ENCODE measurements at regions not wholly inside any gene's neighbourhood (a gene's known extent, or its start where the extent isn't known, plus 50 kb on each side); places are given as distances from the start of the nearest gene placed in this dataset.

DNA sequence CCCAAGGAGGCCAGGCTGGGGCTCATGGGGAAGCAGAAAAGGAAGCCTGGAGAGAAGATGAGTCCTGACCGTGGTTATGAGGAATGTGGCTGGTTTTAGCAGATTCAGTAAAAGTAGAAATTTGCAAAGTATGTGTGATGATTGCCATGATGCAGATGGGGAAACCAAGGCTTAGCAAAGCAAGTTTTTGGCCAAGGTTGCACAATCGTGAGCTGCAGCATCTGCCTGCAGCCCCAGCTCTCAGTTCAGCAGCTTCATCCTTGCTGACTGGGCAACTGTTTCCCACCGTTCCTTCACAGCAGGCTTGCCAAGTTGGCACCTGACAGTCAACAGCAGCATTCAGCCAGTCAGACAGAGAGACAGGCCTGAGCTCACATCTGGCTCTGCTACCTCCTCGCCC, 656.7 kb downstream of the MED13L start:
- Histone ChIP-seq H3K79me2 (ENCODE audit: control insufficient read depth, insufficient read depth, low read length) (no peaks in the 10 kb centered on the region), H3K9ac (ENCODE audit: insufficient read depth, low read length) (no peak overlapping the region), H2AFZ (ENCODE audit: low read length) (no peak overlapping the region), H3K4me2 (ENCODE audit: extremely low read depth, insufficient read depth, low read length) (no peak overlapping the region), H3K36me3 (ENCODE audit: control insufficient read depth, insufficient read depth, low read length) (no peaks in the 10 kb centered on the region), H3K9me3 (ENCODE audit: control insufficient read depth, insufficient read depth, low read depth, low read length) (no peaks in the 10 kb centered on the region), H4K20me1 (ENCODE audit: control insufficient read depth, extremely low read depth, insufficient read depth, low read length) (no peaks in the 10 kb centered on the region), H3K27ac (ENCODE audit: insufficient read depth, low read length) (no peak overlapping the region), H3K27me3 (ENCODE audit: control insufficient read depth, insufficient read depth, low read length) (no peaks in the 10 kb centered on the region), H3K4me3 (replicated peaks in 1 of 4; ENCODE audit: control extremely low read depth in 1 of 4, insufficient read depth in 1 of 4, low read depth in 3 of 4, low read length in 4 of 4) (no peak overlapping the region), H3K4me1 (ENCODE audit: control insufficient read depth, extremely low read depth, insufficient read depth, low read length) (no peaks in the 10 kb centered on the region)
- no peak for TF ChIP-seq EZH2 (IDR thresholded peaks at IDR 0.05; ENCODE audit: low read length, missing control alignments)
- TF ChIP-seq, protein P1, sequence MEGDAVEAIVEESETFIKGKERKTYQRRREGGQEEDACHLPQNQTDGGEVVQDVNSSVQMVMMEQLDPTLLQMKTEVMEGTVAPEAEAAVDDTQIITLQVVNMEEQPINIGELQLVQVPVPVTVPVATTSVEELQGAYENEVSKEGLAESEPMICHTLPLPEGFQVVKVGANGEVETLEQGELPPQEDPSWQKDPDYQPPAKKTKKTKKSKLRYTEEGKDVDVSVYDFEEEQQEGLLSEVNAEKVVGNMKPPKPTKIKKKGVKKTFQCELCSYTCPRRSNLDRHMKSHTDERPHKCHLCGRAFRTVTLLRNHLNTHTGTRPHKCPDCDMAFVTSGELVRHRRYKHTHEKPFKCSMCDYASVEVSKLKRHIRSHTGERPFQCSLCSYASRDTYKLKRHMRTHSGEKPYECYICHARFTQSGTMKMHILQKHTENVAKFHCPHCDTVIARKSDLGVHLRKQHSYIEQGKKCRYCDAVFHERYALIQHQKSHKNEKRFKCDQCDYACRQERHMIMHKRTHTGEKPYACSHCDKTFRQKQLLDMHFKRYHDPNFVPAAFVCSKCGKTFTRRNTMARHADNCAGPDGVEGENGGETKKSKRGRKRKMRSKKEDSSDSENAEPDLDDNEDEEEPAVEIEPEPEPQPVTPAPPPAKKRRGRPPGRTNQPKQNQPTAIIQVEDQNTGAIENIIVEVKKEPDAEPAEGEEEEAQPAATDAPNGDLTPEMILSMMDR (conservative IDR thresholded peaks at IDR 0.05 in 1 of 2, IDR thresholded peaks at IDR 0.05 in 1 of 2; ENCODE audit: low read depth in 1 of 2, low read length in 2 of 2), result no peak
- DNase-seq (ENCODE audit: low read depth in 2 of 2), result no peak

DNA sequence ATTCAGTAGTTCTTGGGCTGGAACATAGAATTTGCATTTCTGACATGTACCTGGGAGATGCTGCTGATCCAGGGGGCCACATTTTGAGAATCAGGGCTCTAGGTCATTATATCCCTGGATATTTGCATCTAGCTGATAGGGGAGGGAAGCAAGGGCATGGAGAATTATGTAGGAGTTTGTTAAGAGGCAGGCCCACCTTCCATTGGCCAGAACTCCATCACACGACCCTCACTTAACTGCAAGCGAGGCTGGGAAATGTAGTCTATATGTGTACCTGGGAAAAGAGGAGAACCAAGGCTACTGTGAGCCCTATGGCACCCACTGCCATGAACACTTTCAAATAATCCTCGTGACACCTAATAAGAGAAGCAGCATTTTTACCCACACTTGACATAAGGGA, 657.6 kb downstream of the MED13L start:
- H4K20me1 ChIP-seq (ENCODE audit: control insufficient read depth, extremely low read depth, insufficient read depth, low read length), result no peaks in the 10 kb centered on the region
- TF ChIP-seq, protein P1 (conservative IDR thresholded peaks at IDR 0.05 in 1 of 2, IDR thresholded peaks at IDR 0.05 in 1 of 2; ENCODE audit: low read depth in 1 of 2, low read length in 2 of 2), result no peak
- no peak for TF ChIP-seq EZH2 (IDR thresholded peaks at IDR 0.05; ENCODE audit: low read length, missing control alignments)
- H3K27me3 ChIP-seq (ENCODE audit: control insufficient read depth, insufficient read depth, low read length), result no peaks in the 10 kb centered on the region
- no peak for DNase-seq (ENCODE audit: low read depth in 2 of 2)
- H3K27ac ChIP-seq (ENCODE audit: insufficient read depth, low read length), result no peak overlapping the region
- no peaks in the 10 kb centered on the region for H3K36me3 ChIP-seq (ENCODE audit: control insufficient read depth, insufficient read depth, low read length)
- no peak overlapping the region for H2AFZ ChIP-seq (ENCODE audit: low read length)
- no peak overlapping the region for H3K4me2 ChIP-seq (ENCODE audit: extremely low read depth, insufficient read depth, low read length)
- H3K79me2 ChIP-seq (ENCODE audit: control insufficient read depth, insufficient read depth, low read length), result no peaks in the 10 kb centered on the region
- no peaks in the 10 kb centered on the region for H3K4me1 ChIP-seq (ENCODE audit: control insufficient read depth, extremely low read depth, insufficient read depth, low read length)
- H3K9me3 ChIP-seq (ENCODE audit: control insufficient read depth, insufficient read depth, low read depth, low read length), result no peaks in the 10 kb centered on the region
- no peak overlapping the region for H3K4me3 ChIP-seq (replicated peaks in 1 of 4; ENCODE audit: control extremely low read depth in 1 of 4, insufficient read depth in 1 of 4, low read depth in 3 of 4, low read length in 4 of 4)
- no peak overlapping the region for H3K9ac ChIP-seq (ENCODE audit: insufficient read depth, low read length)

DNA sequence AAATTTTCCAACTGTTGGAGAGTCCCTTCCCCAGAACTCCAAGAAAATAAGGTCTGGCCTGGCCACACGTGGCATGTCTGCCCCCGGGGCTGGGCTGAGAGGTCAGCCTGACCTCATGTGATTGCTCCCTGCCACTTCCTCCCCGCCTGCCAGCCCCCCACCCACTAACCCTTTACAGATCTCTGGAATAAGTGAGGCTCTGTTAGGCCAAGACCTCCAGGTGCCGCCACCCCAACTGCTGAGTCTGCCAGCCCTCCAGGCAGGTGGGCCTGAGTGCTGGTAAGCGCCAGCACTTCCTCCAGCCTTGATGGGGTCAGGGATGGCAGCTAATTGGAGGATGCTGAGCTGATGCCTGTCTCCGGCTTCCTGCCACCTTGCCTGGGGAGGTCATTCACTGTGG, 658.4 kb downstream of the MED13L start:
- Histone ChIP-seq H3K9ac (ENCODE audit: insufficient read depth, low read length) (no peak overlapping the region), H4K20me1 (ENCODE audit: control insufficient read depth, extremely low read depth, insufficient read depth, low read length) (no peaks in the 10 kb centered on the region), H3K4me1 (ENCODE audit: control insufficient read depth, extremely low read depth, insufficient read depth, low read length) (no peaks in the 10 kb centered on the region), H3K9me3 (ENCODE audit: control insufficient read depth, insufficient read depth, low read depth, low read length) (no peaks in the 10 kb centered on the region), H3K27me3 (ENCODE audit: control insufficient read depth, insufficient read depth, low read length) (no peaks in the 10 kb centered on the region), H3K36me3 (ENCODE audit: control insufficient read depth, insufficient read depth, low read length) (no peaks in the 10 kb centered on the region), H2AFZ (ENCODE audit: low read length) (no peak overlapping the region), H3K4me2 (ENCODE audit: extremely low read depth, insufficient read depth, low read length) (no peak overlapping the region), H3K27ac (ENCODE audit: insufficient read depth, low read length) (no peak overlapping the region), H3K79me2 (ENCODE audit: control insufficient read depth, insufficient read depth, low read length) (no peaks in the 10 kb centered on the region), H3K4me3 (replicated peaks in 1 of 4; ENCODE audit: control extremely low read depth in 1 of 4, insufficient read depth in 1 of 4, low read depth in 3 of 4, low read length in 4 of 4) (no peak overlapping the region)
- no peak for DNase-seq (ENCODE audit: low read depth in 2 of 2)
- TF ChIP-seq, protein P1 (conservative IDR thresholded peaks at IDR 0.05 in 1 of 2, IDR thresholded peaks at IDR 0.05 in 1 of 2; ENCODE audit: low read depth in 1 of 2, low read length in 2 of 2), result no peak
- no peak for TF ChIP-seq EZH2 (IDR thresholded peaks at IDR 0.05; ENCODE audit: low read length, missing control alignments)

Data from fibroblast of lung (primary cell).